ENCODE measurements at regions not wholly inside any gene's neighbourhood (a gene's known extent, or its start where the extent isn't known, plus 50 kb on each side); places are given as distances from the start of the nearest gene placed in this dataset.
"Not testable (repeated sequence)": the region's sequence is repeated elsewhere in the genome, so short reads cannot be mapped to it uniquely, and the experiment has no call there.

DNA sequence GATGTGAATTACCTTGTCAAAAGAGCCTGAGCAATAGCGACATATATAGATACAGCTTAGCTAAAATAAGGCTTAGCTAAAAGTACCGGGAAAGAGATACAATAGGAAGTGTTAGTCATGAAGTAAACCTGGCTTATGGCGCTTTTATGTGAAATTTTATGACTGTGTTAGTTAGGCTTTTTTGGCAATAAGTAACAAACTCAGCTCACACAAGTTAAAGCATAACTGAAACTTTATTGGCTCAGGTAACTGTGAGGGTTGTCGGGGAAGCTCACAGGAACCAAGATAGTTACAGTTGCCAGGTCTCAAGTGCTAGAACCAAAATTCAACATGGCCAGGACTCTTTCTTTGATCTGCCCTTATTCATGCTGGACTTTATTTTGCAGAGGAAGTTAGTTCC is 925.0 kb upstream of the GYPC start:
- DNase-seq = no peak

DNA sequence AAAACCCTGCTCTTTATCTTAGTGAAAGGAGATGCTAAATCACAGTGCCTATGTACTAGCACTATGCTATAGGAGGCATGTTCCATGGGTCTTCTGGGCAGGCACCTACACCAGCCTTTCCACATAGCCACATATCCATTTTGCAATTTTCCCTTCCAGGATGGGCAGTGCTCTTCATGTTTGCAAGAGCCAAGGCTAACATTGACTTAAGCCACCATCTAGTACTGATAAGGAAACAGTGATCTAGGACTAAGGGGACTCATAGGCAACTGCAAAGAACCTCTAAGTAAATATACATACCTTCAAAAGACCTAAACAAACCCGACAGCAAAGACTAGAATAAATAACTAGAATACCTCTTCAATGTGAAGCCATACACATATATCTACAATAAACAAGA is 919.7 kb upstream of the GYPC start:
- DNase-seq = no peak

DNA sequence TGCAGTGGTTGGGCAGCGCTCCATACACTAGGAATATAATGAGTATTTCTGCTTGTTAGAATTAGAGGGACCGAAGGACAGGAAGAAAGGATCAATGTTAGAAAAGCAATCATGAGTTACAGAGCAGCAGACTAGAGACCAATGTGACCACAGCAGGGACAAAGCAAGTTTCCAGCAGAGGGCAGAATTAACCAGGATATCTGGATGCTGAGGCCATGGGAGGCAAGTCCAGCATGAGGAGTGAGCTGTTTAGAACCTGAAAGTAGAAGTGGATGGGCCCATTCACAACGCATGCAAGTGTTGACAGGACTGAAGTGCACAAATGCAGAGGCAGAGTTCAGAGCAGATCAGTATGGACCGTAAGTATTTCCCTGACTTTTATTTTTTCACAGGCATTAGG is 910.4 kb upstream of the GYPC start:
- no peak for DNase-seq

DNA sequence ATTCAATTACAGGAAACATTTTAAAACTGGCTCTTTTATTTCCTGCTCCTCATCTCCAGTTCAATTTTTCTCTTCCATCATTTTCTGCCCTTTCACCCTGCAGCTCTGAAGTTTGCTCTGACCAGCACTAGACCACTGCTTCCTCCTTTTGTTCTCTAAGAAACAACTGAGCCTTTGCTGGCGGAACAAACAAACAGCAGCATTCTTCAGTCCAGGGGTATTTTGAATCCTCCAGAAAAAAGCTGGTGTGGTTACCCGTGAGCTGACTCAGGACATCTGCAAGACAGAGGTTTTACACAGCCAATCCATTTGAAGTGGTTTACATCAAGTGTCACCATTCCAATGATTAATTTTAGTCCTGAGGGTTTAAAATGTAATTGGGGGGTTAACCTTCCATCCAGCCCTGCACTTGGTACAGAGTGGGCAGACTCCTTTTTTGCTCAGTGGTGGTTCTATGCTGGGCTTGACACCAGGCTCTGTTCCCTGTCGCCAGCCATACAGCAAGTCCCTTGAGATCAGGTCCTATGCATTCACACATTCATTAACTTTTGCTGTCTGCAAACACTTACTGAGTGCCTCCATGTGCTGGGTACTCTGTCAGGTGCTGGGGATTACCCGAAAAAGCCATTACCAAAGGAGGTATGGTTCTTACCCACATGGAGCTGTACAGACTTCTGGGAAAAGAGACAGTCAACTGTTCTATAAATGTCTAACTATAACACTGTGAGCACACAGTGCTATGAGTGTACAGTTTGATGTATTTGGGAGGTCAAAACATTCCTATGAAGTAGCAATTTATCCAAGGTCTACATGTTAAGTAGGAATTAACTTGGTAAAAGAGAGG is 909.4 kb upstream of the GYPC start:
- DNase-seq = no peak

DNA sequence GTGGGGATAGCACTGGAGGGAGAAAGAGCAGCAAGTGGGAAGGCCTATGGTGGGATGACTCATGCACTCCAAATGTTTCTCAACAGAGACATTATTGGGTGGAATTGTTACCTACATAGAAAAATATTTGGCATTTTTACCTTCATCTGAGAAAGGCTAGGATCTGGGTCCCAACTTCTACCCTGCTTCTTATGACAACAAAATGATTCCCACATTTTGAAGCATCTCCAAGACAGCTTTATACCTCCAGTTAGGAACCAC is 908.9 kb upstream of the GYPC start:
- DNase-seq = no peak

DNA sequence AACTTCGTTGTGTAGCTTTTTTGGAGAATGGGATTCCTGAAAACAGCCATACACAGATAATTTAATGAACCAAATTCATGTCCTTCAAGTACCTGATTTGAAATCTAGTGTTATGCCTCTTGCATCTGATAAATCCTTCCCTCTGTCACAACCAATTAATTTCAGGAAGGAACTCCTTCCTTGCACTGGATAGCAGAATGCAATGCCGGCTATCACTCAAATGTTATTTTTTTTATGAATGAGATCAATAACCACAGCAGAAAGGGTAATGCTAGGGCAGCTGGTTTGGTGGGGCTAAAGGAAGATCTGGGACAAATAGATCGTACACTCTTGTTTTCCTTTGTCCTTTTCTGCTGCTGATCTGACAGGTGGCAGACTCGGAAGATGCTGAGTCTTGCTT is 899.5 kb upstream of the GYPC start:
- DNase-seq = no peak

DNA sequence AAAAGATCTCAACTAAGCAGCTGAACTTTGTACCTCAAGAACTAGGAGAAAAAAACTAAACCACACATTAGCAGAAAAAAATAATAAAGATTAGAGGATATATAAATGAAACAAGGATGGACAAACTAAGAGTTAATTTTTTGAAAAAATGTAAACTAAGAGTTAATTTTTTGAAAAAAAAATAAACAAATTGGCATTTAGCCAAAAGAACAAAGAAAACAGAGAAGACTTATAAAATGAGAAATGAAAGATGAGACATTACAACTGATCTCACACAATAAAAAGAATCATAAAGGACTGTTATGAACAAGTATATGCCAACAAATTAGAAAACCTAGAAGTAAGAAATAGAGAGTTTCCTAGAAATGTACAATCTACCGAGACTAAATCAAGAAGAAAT is 859.2 kb upstream of the GYPC start:
- DNase-seq = no peak

DNA sequence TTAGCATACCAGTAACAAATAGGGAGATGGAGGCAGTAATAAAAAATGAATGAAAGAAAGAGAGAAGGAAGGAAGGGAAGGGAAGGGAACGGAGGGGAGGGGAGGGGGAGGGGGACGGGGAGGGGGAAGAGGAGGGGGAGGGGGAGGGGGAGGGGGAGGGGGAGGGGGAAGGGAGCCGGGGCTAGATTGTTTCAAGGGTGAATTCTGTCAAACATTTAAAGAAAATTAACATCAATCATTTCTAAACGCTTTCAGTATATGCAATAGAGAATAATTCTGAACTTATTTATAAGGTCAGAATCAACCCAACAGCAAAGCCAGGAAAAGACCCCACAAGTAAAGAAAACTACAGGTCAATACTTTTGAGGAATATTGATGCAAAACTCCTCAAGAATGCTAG is 858.8 kb upstream of the GYPC start:
- DNase-seq = no peak

DNA sequence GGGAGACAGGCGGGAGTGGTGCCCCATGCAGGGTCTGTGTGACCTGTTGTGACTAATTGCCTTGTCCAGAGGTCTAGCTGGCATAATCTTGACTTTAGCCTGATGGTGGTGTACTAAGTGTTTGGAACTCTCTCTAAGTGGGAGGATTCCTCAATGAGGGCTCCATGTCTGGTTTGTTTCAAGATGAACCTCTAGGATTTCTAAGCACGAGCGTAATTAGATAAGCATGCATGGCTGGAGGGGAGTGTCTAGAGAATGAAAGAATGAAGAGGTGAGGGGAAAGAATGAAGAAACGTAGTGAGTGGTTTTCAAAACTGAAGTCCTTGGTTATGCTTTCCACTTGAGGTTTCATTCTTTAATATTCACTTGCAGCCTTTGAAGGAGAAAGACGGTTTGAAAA is 833.2 kb upstream of the GYPC start:
- no peak for DNase-seq

DNA sequence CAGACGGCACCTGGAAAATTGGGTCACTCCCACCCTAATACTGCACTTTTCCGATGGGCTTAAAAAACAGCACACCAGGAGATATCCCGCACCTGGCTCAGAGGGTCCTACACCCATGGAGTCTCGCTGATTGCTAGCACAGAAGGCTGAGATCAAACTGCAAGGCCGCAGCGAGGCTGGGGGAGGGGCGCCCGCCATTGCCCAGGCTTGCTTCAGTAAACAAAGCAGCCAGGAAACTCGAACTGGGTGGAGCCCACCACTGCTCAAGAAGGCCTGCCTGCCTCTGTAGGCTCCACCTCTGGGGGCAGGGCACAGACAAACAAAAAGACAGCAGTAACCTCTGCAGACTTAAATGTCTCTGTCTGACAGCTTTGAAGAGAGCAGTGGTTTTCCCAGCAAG is 830.2 kb upstream of the GYPC start:
- DNase-seq = not testable (repeated sequence)

DNA sequence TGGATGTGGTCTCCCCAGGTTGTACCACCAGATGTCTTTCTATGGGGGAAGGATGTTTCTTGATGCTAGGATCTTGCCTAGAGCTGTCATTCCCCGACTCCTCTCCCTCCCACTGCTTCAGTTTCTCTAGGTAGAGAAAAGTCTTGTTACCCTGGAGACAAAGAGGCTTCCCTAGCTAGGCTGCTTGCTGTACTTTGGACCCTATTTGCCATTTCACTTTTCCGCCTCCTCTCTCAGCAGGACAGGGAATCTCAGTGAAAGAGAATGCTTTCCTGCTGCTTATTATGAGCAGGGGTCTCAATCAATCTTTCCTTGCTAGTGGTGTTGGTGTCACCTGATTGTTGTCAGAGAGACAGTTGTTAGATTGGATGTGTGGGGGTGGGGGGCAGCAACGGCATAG is 818.8 kb upstream of the GYPC start:
- no peak for DNase-seq

DNA sequence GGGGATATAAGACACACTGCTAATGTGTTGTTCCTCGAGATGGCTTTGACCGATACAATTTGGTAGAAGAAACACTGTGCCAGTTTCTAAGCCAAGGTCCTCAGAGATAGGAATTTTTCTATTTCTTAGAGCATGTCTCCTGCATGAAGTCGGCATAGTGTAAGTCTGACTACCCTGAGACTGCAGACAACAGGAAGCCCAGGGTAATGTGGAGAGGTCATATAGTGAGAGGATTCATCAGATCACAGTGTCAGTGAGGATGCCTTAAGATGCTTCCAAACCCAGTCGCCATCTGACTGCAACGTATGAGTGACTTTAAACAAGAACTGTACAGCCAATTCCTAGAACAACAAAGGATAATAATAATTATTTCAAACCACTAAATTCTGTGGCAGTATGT is 818.3 kb upstream of the GYPC start:
- no peak for DNase-seq

DNA sequence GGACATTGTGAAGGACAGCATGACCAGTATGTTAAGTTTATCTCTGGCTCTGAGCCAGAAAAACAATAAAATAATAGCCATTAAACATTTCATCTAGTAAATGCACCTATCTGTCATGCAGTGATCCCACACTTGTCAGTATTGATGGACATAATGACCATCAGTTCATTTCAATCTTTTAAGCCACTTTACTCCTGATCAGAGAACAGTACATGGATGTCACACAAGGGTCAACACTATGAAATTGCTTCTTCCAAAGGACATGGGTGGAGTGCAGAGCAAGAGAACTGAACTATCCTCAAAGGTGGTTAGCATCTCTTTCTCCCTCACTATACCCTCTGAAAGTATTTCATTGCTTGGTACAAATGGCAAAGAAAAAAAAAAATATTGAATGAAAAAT is 816.0 kb upstream of the GYPC start:
- no peak for DNase-seq

DNA sequence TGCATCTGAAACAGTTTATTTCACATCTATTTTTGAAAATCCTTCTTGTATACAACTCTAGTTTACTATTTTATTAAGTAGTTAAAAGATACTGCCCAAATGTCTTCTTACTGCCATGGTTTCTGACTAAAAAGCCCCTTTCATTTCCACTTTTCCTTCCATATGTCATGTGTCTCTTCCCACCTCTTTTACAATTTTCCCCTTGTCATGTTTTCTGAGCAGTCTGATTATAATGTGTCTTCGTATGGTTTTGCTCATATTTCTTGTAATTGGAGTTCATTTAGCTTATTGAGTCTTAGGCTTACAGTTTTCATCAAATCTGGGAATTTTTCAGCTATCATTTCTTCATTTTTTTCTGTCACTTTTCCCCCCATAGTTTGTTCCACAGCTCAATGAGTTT is 813.9 kb upstream of the GYPC start:
- DNase-seq = no peak

DNA sequence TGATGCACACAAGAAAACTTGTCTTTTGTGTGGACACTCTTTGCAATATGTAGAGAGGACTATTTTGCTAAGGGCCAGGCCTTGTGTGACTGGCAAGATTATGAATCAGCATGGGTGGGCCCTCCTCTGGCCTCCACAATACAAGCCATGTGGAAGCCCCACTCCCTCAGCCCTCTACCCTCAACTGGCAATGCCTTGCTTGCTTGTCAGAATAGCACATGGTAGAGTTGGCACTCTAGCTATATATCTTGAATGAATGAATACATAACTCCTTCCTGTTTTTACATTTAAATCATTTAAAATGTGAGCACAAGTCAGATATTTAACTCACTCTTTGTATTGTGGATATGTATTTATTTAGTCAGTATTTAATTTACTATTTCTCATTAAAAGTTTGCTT is 805.4 kb upstream of the GYPC start:
- DNase-seq = no peak

DNA sequence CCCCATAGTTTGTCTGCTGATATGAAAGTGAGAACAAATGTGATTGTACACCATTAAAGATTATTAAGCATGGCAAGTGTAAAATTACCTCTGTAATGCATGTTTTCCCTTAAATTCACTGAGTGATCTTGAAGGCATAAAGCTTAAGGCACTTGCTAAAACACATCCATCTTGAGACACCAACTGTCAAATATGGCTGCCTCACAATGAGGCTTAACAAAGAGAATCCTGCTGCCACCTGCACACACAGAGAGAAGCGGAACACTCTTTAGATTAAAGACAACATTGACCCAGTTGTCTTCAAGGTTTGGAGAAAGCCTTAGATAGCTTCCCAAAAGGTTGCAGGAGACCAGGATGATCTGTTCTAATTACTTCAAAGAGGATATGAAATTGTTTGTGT is 803.6 kb upstream of the GYPC start:
- no peak for DNase-seq

DNA sequence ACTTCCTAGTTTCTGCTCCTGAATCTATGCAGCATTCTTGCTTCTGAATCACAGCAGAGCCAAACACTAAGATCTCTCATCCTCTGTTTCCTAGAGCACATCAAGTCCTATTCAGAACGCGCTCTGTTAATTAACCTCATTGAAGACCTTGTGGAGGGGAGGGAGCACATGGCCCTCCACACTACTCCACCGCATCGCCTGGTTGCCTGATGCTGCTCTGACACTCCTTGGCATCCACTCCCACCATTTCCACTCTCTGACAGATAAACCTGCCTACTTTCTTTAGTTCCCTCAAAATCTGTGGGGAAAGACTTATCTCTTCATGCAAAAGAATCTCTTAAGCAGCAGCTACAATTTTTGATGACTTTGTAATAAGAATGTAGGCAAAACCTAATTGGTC is 802.3 kb upstream of the GYPC start:
- no peak for DNase-seq

DNA sequence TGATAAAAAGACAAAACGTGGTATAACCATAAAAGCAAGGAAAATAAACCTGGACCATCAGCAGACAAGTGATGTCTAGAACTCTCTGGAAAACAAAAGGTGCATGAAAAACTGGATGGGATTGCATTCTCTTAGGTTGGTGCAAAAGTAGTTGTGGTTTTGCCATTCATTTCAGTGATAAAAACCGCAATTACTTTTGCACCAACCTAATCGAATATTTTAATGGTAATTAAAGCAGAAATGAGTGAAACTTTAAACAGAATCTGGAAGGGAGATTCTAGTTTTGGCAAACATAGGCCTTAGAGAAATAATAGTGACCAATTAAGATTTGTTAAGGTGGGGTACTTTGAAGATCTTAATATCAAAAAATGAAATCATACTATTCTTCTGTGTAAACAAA is 800.8 kb upstream of the GYPC start:
- no peak for DNase-seq

DNA sequence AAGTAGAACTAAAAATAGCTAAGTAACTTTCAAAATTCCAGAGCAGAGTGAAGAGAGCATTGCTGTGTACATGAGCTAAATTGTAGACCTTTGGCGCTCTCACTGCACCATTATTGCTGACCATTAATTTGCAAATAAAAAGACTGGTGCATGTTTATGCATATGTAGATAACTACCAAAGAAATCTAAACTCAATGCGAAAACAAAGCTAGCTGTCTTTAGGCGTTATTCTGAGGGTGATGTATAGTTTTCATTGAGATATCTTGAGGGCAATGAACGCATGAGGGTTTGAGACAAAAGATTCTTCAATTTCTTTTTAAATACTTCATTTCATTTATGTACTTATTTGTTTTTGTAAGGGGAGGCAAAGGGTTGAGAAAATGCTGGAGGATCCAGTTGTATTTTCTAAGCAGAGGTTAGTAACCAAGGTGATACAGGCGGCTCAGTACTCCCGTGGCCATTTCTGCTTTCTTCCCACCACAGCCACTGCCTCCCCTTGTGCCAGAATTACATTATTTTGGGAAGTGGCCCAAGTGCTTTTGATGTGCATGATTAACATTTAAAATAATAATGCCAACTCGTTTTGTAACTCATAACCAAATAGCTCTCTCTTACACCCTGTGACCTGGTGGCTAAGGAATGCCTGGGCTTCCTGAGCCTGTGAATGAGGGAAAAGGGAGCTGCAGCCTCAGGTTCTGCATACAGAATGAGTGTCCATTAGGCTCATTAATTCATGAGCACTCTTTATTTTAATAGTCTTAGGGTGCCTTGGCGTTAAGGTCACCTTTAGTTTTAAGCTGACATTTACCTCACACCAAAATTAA is 797.8 kb upstream of the GYPC start:
- no peak for DNase-seq

DNA sequence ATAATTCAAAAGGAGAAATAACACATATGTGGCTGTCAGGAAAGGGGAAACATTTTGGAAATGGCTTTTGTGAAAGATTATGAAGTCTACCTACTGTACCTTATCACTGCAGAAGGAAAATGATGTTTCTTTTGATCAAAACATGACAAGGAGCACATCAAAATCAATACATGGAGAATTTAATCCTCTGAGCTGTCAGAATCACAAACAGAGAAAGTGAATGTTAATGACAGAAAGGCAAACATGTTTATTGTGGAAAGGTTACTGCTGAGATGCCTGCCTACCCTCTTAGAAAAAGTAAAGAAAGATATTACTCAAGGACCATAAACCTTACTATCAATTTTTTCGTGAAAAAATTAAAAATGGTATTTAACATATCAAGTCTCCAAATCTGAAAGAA is 794.5 kb upstream of the GYPC start:
- no peak for DNase-seq

DNA sequence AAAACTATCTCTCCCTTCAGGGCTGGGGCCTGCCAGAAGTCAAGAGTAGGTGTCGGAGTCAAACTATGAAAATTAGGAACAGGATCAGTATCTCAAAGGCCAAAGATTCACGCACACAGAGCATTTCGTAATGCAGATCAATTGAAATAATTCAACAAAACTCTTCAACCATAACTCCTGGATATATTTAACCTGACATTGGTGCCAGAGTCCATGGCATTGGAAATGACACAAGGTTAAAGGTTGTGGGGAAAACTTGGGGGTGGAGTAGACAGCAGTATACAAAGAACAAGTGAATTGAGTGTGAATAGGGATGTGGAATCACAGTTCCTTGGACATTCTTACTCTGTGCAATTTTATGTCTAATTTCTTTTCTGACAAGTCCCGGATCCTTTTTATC is 788.0 kb upstream of the GYPC start:
- DNase-seq = no peak

DNA sequence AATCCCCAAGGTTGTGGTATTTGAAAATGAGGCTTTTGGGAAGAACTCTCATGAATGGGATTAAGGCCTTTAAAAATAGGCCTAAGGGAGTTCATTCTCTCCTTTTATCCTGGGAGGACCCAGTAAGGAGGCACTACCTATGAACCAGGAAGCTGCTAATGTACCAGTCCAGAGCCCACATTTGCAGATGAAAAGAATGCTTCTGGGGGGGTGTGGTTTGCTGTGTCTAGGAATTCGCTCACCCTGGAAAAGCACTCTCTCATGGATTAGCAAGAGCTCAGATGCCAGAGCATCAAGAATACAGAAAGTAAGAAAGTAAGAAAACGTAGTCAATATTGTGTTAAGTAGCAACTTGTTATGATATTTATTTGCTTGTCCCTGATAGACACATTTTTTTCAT is 785.7 kb upstream of the GYPC start:
- DNase-seq = no peak

DNA sequence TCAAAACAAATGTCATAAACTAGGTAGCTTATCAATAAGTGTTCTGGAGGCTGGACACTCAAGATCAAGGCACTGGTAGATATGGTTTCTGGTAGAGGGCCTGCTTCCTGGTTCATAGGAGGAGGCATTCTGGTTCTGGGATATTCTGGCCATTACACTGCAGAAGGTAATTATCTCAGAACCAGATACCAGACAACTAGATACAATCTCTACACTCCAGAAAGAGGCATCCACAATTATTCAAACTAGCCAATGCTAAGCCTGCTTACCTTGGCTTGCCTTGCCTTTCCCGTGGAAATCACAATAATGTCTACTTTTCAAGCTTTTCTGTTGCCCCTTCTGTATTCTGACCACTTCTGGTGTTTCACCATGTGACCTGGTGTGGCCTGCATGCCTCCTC is 785.2 kb upstream of the GYPC start:
- DNase-seq = no peak

DNA sequence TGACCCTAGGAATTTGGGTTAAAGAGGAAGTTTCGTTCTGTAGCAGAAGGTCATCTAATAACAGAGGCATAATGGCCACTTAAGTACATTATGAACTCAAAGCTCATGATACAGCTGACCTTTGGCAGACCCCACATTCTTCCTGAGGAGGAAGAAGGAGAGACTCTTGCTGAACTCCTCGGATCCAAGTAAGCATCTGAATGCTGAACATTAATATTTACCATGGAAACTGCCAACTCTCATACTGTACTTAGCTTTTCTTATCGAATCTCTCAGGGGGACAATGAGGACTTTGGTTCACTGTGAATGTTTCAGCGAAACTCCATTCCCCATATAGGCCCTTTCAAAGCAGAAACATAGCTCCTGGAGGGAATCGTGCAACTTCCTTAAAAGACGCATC is 781.4 kb upstream of the GYPC start:
- DNase-seq = no peak

DNA sequence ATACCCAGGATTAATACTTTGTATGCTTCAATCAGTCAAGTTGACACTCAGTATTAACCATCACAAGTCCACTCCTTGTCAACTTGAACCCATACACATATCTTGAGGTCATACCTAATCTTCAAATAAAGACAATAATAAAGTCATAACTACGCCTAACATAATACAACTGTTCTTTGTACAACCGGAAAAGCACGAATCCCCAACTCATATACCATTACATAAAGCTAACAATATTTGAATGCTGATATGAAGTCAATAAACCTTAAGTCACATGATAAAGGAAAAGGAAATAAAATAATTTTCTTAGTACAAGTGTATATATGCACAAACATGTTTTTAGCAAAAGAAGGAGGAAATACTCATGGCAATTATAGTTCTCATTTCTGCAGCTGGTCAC is 770.6 kb upstream of the GYPC start:
- no peak for DNase-seq
